ENCODE measurements at regions not wholly inside any gene's neighbourhood (a gene's known extent, or its start where the extent isn't known, plus 50 kb on each side); places are given as distances from the start of the nearest gene placed in this dataset.

GRCh38 chr3:76570436-76571057, 469.4 kb upstream of the ROBO2 start:
- ATAC-seq, result no peak
- TF ChIP-seq SMAD1 (IDR thresholded peaks at IDR 0.05; ENCODE audit: low read depth, partially characterized antibody) (no peak), CTCF (IDR thresholded peaks at IDR 0.05 in 2 of 3, conservative IDR thresholded peaks at IDR 0.05 in 1 of 3; ENCODE audit: control insufficient read depth in 2 of 3, extremely low read depth in 1 of 3, insufficient read depth in 1 of 3, low read depth in 3 of 3, low read length in 3 of 3) (peak; percentile 41 to 50 (median 48); a peak in 4 of 6 replicates), SMC3 (IDR thresholded peaks at IDR 0.05; ENCODE audit: borderline replicate concordance, low read length) (peak; percentile 40; the same call in 1 of the 2 replicates), REST (IDR thresholded peaks at IDR 0.05; ENCODE audit: low read depth, low read length) (no peak), RAD21 (IDR thresholded peaks at IDR 0.05; ENCODE audit: insufficient read depth, low read depth, low read length) (peak; percentile 72), SKIL (IDR thresholded peaks at IDR 0.05; ENCODE audit: low read depth, poor library complexity, severe bottlenecking) (no peak)
- ChIA-PET POLR2A (no interaction called here), RAD21 (ENCODE audit: unreplicated experiment) (interaction anchor here (0.9 to 1.5 kb wide), 2 partner anchors 10 to 201 kb away, joined by 4 to 11 read pairs; no protein-coding TSS in a partner anchor), CTCF (interaction anchor here (0.9 to 2.3 kb wide), 25 partner anchors 10 to 532 kb away, joined by 3 to 29 read pairs (median 4); no protein-coding TSS in a partner anchor), SMC1A (ENCODE audit: uncharacterized antibody, unreplicated experiment) (interaction anchor here (1.0 to 1.6 kb wide), 8 partner anchors 10 to 201 kb away, joined by 3 to 10 read pairs (median 3); no protein-coding TSS in a partner anchor)
- H3K9me3 ChIP-seq (replicated peaks; ENCODE audit: control insufficient read depth, insufficient read depth, low read length), result no peaks in the 10 kb centered on the region
- no TSS peak for BruUV-seq (replicated peaks)
- H3K4me2 ChIP-seq (ENCODE audit: control insufficient read depth, insufficient read depth), result no peak overlapping the region
- in situ Hi-C loops (cut with MboI) (no loop called here), intact Hi-C loops (cut with micrococcal nuclease; ENCODE audit: unreplicated experiment) (loop anchor here (5.0 kb wide), 1 partner anchor 203 kb away; no protein-coding TSS in a partner anchor)
- 64% methylated on average over 3 of the region's 3 CpGs for WGBS (ENCODE audit: insufficient coverage, insufficient replicate concordance, low lambda C conversion rate, missing lambda C conversion rate)
- H3K79me2 ChIP-seq (ENCODE audit: control insufficient read depth, insufficient read depth, low read length), result no peaks in the 10 kb centered on the region
- H3K4me3 ChIP-seq, result no peak overlapping the region
- no peak for FAIRE-seq
- no peak overlapping the region for H3K9ac ChIP-seq (ENCODE audit: control insufficient read depth, insufficient read depth, low read length)
- no peak overlapping the region for H3K27ac ChIP-seq (ENCODE audit: control insufficient read depth, insufficient read depth)
- H4K20me1 ChIP-seq (ENCODE audit: control insufficient read depth, insufficient read depth), result no peaks in the 10 kb centered on the region
- H3K27me3 ChIP-seq (replicated peaks in 1 of 2; ENCODE audit: control insufficient read depth in 2 of 2, insufficient read depth in 2 of 2, low read length in 1 of 2), result no peaks in the 10 kb centered on the region
- no peak overlapping the region for H2AFZ ChIP-seq (ENCODE audit: control insufficient read depth, low read depth, low read length)
- DNase-seq (ENCODE audit: low read depth, low spot score), result no peak
- no peaks in the 10 kb centered on the region for H3K4me1 ChIP-seq (ENCODE audit: control insufficient read depth, insufficient read depth, low read length)
- no peaks in the 10 kb centered on the region for H3K36me3 ChIP-seq (ENCODE audit: control insufficient read depth in 2 of 2, insufficient read depth in 2 of 2, low read length in 1 of 2)
